Astrocyte (in vitro differentiated cells and primary cell): ENCODE measurements at regions not wholly inside any gene's neighbourhood (a gene's known extent, or its start where the extent isn't known, plus 50 kb on each side); places are given as distances from the start of the nearest gene placed in this dataset.

ENCODE experiments used
- DNase-seq: peaks from one replicate; pipeline ENCODE4 v3.0.0-alpha.2; 2010; ENCODE audit warnings: low read depth
- FAIRE-seq: peaks from 2 replicates; lab custom pipeline; 2011; peaks lifted over from hg19 to GRCh38; lab: Jason Lieb, UNC
- H2AFZ ChIP-seq: 2 replicates; pipeline ENCODE4 v1.6.0; 2012; ENCODE audit warnings: low read depth, low read length, inconsistent platforms
- H3K27ac ChIP-seq: 2 replicates; pipeline ENCODE4 v1.5.1; 2011; ENCODE audit warnings: low read depth, low read length, inconsistent platforms
- H3K27me3 ChIP-seq: 2 replicates; pipeline ENCODE4 v1.6.0; 2011; ENCODE audit warnings: low read length, inconsistent platforms; ENCODE audit not compliant: insufficient read depth
- H3K36me3 ChIP-seq: 2 replicates; pipeline ENCODE4 v1.5.1; 2011; ENCODE audit warnings: low read length, inconsistent platforms; ENCODE audit not compliant: insufficient read depth
- H3K4me1 ChIP-seq: 2 replicates; pipeline ENCODE4 v1.5.1; 2011; ENCODE audit warnings: low read length, inconsistent platforms; ENCODE audit not compliant: insufficient read depth
- H3K4me2 ChIP-seq: 2 replicates; pipeline ENCODE4 v1.6.0; 2012; ENCODE audit warnings: low read length, inconsistent platforms
- H3K4me3 ChIP-seq: 2 replicates; pipeline ENCODE4 v1.5.1; 2011; ENCODE audit warnings: low read depth, mild to moderate bottlenecking, low read length, inconsistent platforms; ENCODE audit not compliant: insufficient read depth
- H3K79me2 ChIP-seq: 2 replicates; pipeline ENCODE4 v1.6.0; 2012; ENCODE audit warnings: mild to moderate bottlenecking, low read length, inconsistent platforms; ENCODE audit not compliant: insufficient read depth
- H3K9ac ChIP-seq: 2 replicates; pipeline ENCODE4 v1.6.0; 2012; ENCODE audit warnings: mild to moderate bottlenecking, low read length, inconsistent platforms
- H3K9me3 ChIP-seq: 2 replicates; pipeline ENCODE4 v1.5.1; 2012; ENCODE audit warnings: low read depth, mild to moderate bottlenecking, low read length, inconsistent platforms; ENCODE audit not compliant: insufficient read depth
- H4K20me1 ChIP-seq: 2 replicates; pipeline ENCODE4 v1.6.0; 2012; ENCODE audit warnings: low read length, inconsistent platforms; ENCODE audit not compliant: insufficient read depth
- H3K27ac Mint-ChIP-seq: one replicate; pipeline ENCODE4 v1.8.0; 2021; ENCODE audit warnings: mild to moderate bottlenecking, mixed read lengths; ENCODE audit not compliant: unreplicated experiment
- H3K27me3 Mint-ChIP-seq: one replicate; pipeline ENCODE4 v1.8.0; 2021; ENCODE audit warnings: low read depth, mixed read lengths; ENCODE audit not compliant: unreplicated experiment
- H3K36me3 Mint-ChIP-seq: one replicate; pipeline ENCODE4 v1.8.0; 2021; ENCODE audit warnings: low read depth, mixed read lengths; ENCODE audit not compliant: unreplicated experiment
- H3K4me1 Mint-ChIP-seq: one replicate; pipeline ENCODE4 v1.8.0; 2021; ENCODE audit warnings: low read depth, mixed read lengths; ENCODE audit not compliant: unreplicated experiment
- H3K4me3 Mint-ChIP-seq: one replicate; pipeline ENCODE4 v1.8.0; 2021; ENCODE audit warnings: mild to moderate bottlenecking, moderate library complexity, mixed read lengths; ENCODE audit not compliant: unreplicated experiment
- H3K9me3 Mint-ChIP-seq: one replicate; pipeline ENCODE4 v1.8.0; 2021; ENCODE audit warnings: mild to moderate bottlenecking, mixed read lengths; ENCODE audit not compliant: unreplicated experiment
- EZH2 ChIP-seq: IDR thresholded peaks from 2 replicates; pipeline ENCODE4 v1.6.1; 2012; ENCODE audit warnings: mild to moderate bottlenecking, low read length, inconsistent platforms; ENCODE audit not compliant: insufficient read depth
- TF ChIP-seq, protein P1 (sequence below): IDR thresholded peaks from 2 replicates; pipeline ENCODE4 v1.5.1; 2011; ENCODE audit warnings: low read depth, mild to moderate bottlenecking, inconsistent platforms, low read length, moderate library complexity; ENCODE audit not compliant: insufficient read depth

DNA sequence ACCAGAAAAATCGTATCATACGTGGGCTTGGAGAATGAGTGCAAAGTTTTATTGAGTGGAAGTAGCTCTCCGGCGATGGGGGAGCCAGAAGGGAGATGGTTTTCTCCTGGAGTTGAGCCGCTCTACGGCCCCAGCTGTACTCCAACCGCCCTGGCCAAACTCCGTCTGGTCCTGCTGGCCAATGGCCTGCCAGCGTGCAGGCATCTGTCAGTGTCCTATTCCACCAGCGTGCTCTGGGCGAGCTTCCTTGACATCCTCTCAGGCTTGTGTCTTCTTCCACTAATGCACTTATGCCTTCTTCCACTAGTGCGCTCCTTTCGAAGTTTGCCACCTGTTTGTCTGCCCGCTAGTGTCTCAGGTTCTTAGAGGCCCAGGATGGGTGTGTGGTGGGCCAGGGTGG lies 345.5 kb upstream of the CDH19 start:
- TF ChIP-seq EZH2, result no peak
- TF ChIP-seq, protein P1, sequence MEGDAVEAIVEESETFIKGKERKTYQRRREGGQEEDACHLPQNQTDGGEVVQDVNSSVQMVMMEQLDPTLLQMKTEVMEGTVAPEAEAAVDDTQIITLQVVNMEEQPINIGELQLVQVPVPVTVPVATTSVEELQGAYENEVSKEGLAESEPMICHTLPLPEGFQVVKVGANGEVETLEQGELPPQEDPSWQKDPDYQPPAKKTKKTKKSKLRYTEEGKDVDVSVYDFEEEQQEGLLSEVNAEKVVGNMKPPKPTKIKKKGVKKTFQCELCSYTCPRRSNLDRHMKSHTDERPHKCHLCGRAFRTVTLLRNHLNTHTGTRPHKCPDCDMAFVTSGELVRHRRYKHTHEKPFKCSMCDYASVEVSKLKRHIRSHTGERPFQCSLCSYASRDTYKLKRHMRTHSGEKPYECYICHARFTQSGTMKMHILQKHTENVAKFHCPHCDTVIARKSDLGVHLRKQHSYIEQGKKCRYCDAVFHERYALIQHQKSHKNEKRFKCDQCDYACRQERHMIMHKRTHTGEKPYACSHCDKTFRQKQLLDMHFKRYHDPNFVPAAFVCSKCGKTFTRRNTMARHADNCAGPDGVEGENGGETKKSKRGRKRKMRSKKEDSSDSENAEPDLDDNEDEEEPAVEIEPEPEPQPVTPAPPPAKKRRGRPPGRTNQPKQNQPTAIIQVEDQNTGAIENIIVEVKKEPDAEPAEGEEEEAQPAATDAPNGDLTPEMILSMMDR, result no peak
- no peak for FAIRE-seq
- no peaks in the 10 kb centered on the region for H3K36me3 ChIP-seq
- no peaks in the 10 kb centered on the region for H3K27me3 ChIP-seq
- H3K79me2 ChIP-seq, result no peaks in the 10 kb centered on the region
- no peaks in the 10 kb centered on the region for H3K27me3 Mint-ChIP-seq
- H3K9me3 Mint-ChIP-seq, result peaks cover 10% of the 10 kb centered on the region
- no peak overlapping the region for H2AFZ ChIP-seq
- H3K9me3 ChIP-seq, result no peaks in the 10 kb centered on the region
- H3K4me3 Mint-ChIP-seq, result no peak overlapping the region
- H3K9ac ChIP-seq, result no peak overlapping the region
- no peak overlapping the region for H3K27ac ChIP-seq
- no peak overlapping the region for H3K27ac Mint-ChIP-seq
- H3K4me1 ChIP-seq, result no peaks in the 10 kb centered on the region
- H4K20me1 ChIP-seq, result no peaks in the 10 kb centered on the region
- no peak overlapping the region for H3K4me3 ChIP-seq
- H3K4me1 Mint-ChIP-seq, result no peaks in the 10 kb centered on the region
- H3K36me3 Mint-ChIP-seq, result no peaks in the 10 kb centered on the region
- no peak overlapping the region for H3K4me2 ChIP-seq
- no peak for DNase-seq

DNA sequence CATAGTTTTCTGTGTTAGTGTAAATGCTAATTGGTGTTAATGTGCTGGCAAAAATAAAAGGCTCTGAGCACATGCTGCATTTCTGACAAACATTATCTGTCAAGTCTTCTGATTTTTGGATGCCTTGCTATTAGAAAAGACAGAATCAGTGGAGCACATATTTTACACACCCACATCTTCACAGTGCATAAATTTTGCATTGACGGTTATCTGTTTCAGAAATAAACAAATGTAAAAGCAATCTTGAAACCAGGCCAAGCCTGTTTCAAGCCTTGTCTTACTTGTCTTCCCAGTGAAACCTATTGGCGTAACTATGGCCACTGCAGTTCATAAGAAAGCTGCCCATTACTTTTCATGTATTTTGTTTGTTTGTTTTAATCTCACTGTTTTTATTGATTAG lies 333.7 kb upstream of the CDH19 start:
- H3K4me3 ChIP-seq, result no peak overlapping the region
- TF ChIP-seq, protein P1, result no peak
- no peak for TF ChIP-seq EZH2
- H3K4me1 ChIP-seq, result no peaks in the 10 kb centered on the region
- FAIRE-seq, result no peak
- H4K20me1 ChIP-seq, result no peaks in the 10 kb centered on the region
- Mint-ChIP-seq H3K4me3 (no peak overlapping the region), H3K36me3 (no peaks in the 10 kb centered on the region), H3K27me3 (no peaks in the 10 kb centered on the region), H3K9me3 (peaks cover 6% of the 10 kb centered on the region), H3K4me1 (no peaks in the 10 kb centered on the region), H3K27ac (no peak overlapping the region)
- no peaks in the 10 kb centered on the region for H3K36me3 ChIP-seq
- no peak overlapping the region for H3K27ac ChIP-seq
- no peak overlapping the region for H2AFZ ChIP-seq
- H3K9me3 ChIP-seq, result no peaks in the 10 kb centered on the region
- H3K4me2 ChIP-seq, result no peak overlapping the region
- no peak for DNase-seq
- H3K9ac ChIP-seq, result no peak overlapping the region
- H3K27me3 ChIP-seq, result no peaks in the 10 kb centered on the region
- H3K79me2 ChIP-seq, result no peaks in the 10 kb centered on the region

DNA sequence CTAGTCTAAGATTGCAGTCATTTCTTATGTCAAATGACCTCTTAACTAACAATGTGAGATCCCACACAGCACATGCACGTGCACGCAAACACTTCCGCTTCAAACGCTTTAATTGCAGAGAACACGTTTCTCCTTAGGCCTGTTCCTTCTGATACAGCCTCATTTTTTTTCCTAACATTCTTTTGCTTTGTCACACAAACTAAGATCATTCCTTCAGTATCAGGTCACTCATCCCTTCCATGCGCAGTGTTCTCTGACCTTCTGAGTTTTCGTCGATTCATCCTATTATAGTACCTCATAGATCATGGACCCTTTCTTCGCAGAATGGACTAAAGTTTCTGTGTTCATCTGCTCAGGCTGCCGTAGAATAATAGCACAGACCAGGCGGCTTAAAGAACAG lies 327.1 kb upstream of the CDH19 start:
- FAIRE-seq (no peak), DNase-seq (no peak)
- Histone ChIP-seq H3K4me3 (no peak overlapping the region), H3K79me2 (no peaks in the 10 kb centered on the region), H4K20me1 (no peaks in the 10 kb centered on the region), H2AFZ (no peak overlapping the region), H3K4me2 (no peak overlapping the region), H3K27ac (no peak overlapping the region), H3K36me3 (no peaks in the 10 kb centered on the region), H3K9me3 (no peaks in the 10 kb centered on the region), H3K9ac (no peak overlapping the region), H3K27me3 (no peaks in the 10 kb centered on the region), H3K4me1 (no peaks in the 10 kb centered on the region)
- Mint-ChIP-seq H3K4me3 (no peak overlapping the region), H3K27ac (no peak overlapping the region), H3K27me3 (no peaks in the 10 kb centered on the region), H3K36me3 (no peaks in the 10 kb centered on the region), H3K9me3 (no peaks in the 10 kb centered on the region), H3K4me1 (no peaks in the 10 kb centered on the region)
- TF ChIP-seq EZH2, result no peak
- TF ChIP-seq, protein P1, result no peak
